Sigmoid colon (tissue), 6 donors: ENCODE measurements at regions not wholly inside any gene's neighbourhood (a gene's known extent, or its start where the extent isn't known, plus 50 kb on each side); places are given as distances from the start of the nearest gene placed in this dataset.

Experiments used
- DNase-seq: peaks from one replicate; pipeline ENCODE4 v3.0.0-alpha.2; 2019
- H3K27ac ChIP-seq, 4 donors: fragments of 200-600 bp; sonication (generic); one replicate each; pipeline ENCODE4 v1.5.1; 2016 to 2019; ENCODE audit warnings: mild to moderate bottlenecking in 1 of 4
- H3K27me3 ChIP-seq, 3 donors: fragments of 200-600 bp; sonication (generic); one replicate each; pipeline ENCODE4 v1.5.1; 2019; ENCODE audit warnings: mild to moderate bottlenecking in 1 of 3
- H3K36me3 ChIP-seq, 4 donors: fragments of 200-600 bp; sonication (generic); one replicate each; pipeline ENCODE4 v1.5.1; 2016 to 2019
- H3K4me1 ChIP-seq, 4 donors: fragments of 200-600 bp; sonication (generic); one replicate each; pipeline ENCODE4 v1.5.1; 2017 to 2019
- H3K4me3 ChIP-seq, 4 donors: fragments of 200-600 bp; sonication (generic); one replicate each; pipeline ENCODE4 v1.5.1; 2017 to 2019; ENCODE audit warnings: mild to moderate bottlenecking in 2 of 4, moderate library complexity in 1 of 4
- H3K9me3 ChIP-seq, 4 donors: fragments of 200-600 bp in 3 of 4; sonication (generic) in 3 of 4; one replicate each; pipeline versions ENCODE4 v1.5.1 to v1.6.1; 2013 to 2019
- EP300 ChIP-seq, 4 donors: sonication (generic); formaldehyde crosslinking; IDR thresholded peaks; one replicate each; pipeline ENCODE4 v1.6.1; 2017; ENCODE audit warnings: antibody characterized with exemption in 4 of 4
- POLR2A ChIP-seq, 2 donors: fragments of 450-650 bp; IDR thresholded peaks; one replicate each; pipeline ENCODE4 v1.6.1; 2016; ENCODE audit warnings: antibody characterized with exemption in 2 of 2, mild to moderate bottlenecking in 2 of 2, moderate library complexity in 2 of 2
- POLR2AphosphoS5 ChIP-seq, 4 donors: sonication (generic); formaldehyde crosslinking; IDR thresholded peaks; one replicate each; pipeline ENCODE4 v1.6.1; 2017; ENCODE audit warnings: antibody characterized with exemption in 4 of 4
- WGBS, 2 donors: extraction: QIAGEN DNeasy Blood & Tissue Kit; methylation state at CpG; one replicate each; pipeline ENCODE4 v1.1.7; 2013; 5-methylcytosine and 5-hydroxymethylcytosine counted together
- intact Hi-C: fragments of 100-400 bp; cut with DNase I; formaldehyde crosslinking; loops from one replicate; pipeline ENCODE4 v1.15.1; 2023
- TF ChIP-seq, protein P1 (sequence below), 4 experiments: fragments of 450-650 bp in 3 of 4; fragments of 200-600 bp in 1 of 4; IDR thresholded peaks; one replicate each; pipeline ENCODE4 v1.5.1; 2016 to 2019; ENCODE audit warnings: antibody characterized with exemption in 4 of 4, mild to moderate bottlenecking in 3 of 4, moderate library complexity in 2 of 4
- donor health status: healthy with polysubstance abuse.
- donor health status: healthy.

DNA sequence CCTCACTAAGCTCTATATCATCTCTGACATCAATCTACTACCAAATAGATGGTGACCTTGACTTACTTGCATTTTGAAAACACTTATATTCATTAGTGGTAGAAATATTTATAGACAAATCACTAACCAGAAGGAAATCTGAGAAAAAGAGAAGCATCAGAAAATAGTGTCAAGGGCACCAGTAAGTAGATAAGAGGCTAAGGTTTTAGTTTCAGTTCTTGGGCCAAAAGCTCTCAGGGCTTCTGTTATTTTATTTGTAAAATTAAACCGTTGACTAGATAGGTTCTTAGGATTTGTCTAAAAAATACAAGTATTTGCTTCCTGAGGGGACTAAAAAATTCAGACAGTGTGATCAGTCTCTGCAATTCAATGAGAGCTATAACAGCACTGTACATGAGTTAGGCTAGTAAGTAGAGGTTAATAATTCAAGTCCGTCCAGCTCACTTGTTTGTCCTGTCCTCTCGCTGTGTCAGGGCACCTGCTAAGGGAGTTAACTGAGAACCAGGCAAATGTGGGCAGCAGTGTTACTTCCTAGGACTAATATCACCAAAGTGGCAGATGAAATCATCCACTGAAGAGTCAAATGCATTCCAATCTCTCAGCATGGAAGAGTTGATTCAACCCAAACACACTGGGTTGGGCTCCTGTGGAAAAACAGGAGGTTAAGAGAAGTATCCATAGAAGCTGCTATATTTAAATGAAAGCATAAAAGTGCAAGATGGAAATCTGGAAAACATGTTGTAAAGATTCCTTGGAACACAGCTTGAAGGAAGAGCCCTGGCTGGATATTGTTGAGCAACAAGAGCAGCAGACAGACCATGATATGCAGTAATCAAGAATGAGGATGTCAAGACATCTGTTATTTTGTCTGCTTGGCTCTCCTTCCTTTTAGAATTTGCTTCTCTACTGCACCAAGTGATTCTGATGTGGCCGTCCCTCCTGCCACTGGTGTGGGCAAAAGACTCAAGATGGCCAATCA lies 134.9 kb upstream of the ZBTB20 start:
- no peak for DNase-seq
- Histone ChIP-seq H3K9me3 (no peaks in the 10 kb centered on the region), H3K27me3 (no peaks in the 10 kb centered on the region), H3K4me3 (no peak overlapping the region), H3K27ac (no peak overlapping the region), H3K36me3 (no peaks in the 10 kb centered on the region), H3K4me1 (no peaks in the 10 kb centered on the region)
- intact Hi-C loops: no loop called here
- WGBS, 2 donors: 76 to 80% methylated on average over 4 of the region's 4 CpGs
- no peak for TF ChIP-seq POLR2A (IDR thresholded peaks at IDR 0.05)
- no peak for TF ChIP-seq POLR2AphosphoS5 (IDR thresholded peaks at IDR 0.05)
- TF ChIP-seq, protein P1, sequence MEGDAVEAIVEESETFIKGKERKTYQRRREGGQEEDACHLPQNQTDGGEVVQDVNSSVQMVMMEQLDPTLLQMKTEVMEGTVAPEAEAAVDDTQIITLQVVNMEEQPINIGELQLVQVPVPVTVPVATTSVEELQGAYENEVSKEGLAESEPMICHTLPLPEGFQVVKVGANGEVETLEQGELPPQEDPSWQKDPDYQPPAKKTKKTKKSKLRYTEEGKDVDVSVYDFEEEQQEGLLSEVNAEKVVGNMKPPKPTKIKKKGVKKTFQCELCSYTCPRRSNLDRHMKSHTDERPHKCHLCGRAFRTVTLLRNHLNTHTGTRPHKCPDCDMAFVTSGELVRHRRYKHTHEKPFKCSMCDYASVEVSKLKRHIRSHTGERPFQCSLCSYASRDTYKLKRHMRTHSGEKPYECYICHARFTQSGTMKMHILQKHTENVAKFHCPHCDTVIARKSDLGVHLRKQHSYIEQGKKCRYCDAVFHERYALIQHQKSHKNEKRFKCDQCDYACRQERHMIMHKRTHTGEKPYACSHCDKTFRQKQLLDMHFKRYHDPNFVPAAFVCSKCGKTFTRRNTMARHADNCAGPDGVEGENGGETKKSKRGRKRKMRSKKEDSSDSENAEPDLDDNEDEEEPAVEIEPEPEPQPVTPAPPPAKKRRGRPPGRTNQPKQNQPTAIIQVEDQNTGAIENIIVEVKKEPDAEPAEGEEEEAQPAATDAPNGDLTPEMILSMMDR (IDR thresholded peaks at IDR 0.05): no peak
- TF ChIP-seq EP300 (IDR thresholded peaks at IDR 0.05): no peak

DNA sequence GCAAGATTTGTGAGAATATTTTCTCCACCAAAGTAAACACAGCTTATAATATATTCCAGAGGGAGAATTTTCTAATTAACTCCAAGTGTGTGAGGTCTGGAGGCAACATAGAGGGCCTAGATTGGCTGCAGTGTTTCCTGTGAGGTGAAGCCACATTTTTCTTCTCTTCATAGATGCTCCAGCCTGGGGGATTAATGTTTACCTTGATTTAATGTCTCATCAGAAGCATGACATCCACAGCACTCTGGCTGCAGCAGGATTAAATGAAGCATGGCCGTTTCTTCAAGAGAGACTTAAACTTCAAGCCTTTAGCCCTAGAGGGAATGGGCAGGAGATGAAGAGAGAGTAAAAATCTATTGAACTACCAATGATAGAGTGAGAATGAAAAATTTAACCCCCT lies 137.9 kb upstream of the ZBTB20 start:
- 55 to 70% methylated on average over 1 of the region's 1 CpG for WGBS, 2 donors
- intact Hi-C loops: no loop called here

DNA sequence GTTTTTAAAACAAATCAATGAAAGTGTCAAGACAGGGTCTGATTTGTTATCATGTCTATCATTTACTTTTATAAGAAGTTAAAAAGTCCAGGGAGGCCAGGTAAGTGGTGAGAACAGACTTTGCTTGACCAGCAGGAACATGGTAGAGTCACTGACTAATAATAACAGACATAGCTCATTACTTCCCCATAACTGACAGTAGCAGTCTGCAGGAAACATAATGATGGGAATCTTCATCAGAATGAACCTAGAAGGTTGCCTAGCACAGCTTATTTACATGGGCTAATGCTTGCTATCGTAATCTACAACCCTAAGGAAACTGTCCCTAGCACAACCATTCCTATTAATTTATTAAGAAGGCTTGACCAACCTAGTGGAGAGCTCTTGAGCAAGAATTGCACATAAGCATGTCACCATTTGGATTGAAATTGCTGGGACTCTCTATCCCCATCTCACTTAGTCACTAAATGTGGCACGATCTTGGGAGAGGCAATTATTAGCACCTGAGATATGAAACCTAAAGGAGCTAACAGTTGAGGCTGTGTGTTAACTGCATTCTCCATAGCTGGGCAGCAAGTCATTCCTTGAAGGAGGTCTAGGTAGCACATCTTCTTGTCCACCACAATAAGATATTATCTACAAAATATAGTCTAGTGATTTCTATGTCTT lies 139.6 kb upstream of the ZBTB20 start:
- WGBS, 2 donors: 77 to 92% methylated on average over 2 of the region's 2 CpGs
- intact Hi-C loops: no loop called here

More for the DNA sequence above, 137.9 kb upstream of the ZBTB20 start:
- H3K9me3 ChIP-seq: no peaks in the 10 kb centered on the region
- H3K27ac ChIP-seq: no peak overlapping the region
- no peak overlapping the region for H3K4me3 ChIP-seq
- no peaks in the 10 kb centered on the region for H3K4me1 ChIP-seq
- TF ChIP-seq, protein P1 (IDR thresholded peaks at IDR 0.05): no peak
- TF ChIP-seq EP300 (IDR thresholded peaks at IDR 0.05) (no peak), POLR2A (IDR thresholded peaks at IDR 0.05) (no peak), POLR2AphosphoS5 (IDR thresholded peaks at IDR 0.05) (no peak)
- DNase-seq: no peak
- H3K36me3 ChIP-seq: no peaks in the 10 kb centered on the region
- H3K27me3 ChIP-seq: no peaks in the 10 kb centered on the region

DNA sequence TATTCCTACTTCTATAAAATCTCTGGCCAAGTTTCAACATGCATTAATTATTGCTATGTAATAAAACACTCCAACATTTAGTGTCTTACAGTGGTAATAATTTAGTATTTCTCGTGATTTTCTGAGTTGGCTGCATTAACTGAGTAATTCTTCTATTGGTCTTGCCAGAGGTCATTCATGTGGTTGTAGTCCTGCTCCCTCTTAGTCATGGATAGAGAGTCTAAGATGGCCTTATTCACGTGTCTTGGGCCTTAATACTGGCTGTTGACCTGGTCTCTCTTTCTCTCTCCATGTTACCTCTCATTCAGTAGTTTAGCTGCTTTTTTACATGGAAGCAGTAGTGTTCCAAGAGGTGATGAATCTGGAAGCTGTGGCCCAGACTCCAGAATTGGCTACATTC lies 140.1 kb upstream of the ZBTB20 start:
- no peak overlapping the region for H3K4me3 ChIP-seq
- H3K27ac ChIP-seq: no peak overlapping the region
- H3K27me3 ChIP-seq: no peaks in the 10 kb centered on the region
- no peak for DNase-seq
- intact Hi-C loops: no loop called here
- H3K9me3 ChIP-seq: no peaks in the 10 kb centered on the region
- no peak for TF ChIP-seq POLR2AphosphoS5 (IDR thresholded peaks at IDR 0.05)
- TF ChIP-seq, protein P1 (IDR thresholded peaks at IDR 0.05): no peak
- TF ChIP-seq POLR2A (IDR thresholded peaks at IDR 0.05): no peak
- no peak for TF ChIP-seq EP300 (IDR thresholded peaks at IDR 0.05)
- H3K4me1 ChIP-seq: no peaks in the 10 kb centered on the region
- WGBS, 2 donors: 47 to 72% methylated on average over 2 of the region's 2 CpGs
- H3K36me3 ChIP-seq: no peaks in the 10 kb centered on the region

More for the DNA sequence above, 139.6 kb upstream of the ZBTB20 start:
- H3K36me3 ChIP-seq: no peaks in the 10 kb centered on the region
- no peak for DNase-seq
- no peak overlapping the region for H3K4me3 ChIP-seq
- no peaks in the 10 kb centered on the region for H3K4me1 ChIP-seq
- no peaks in the 10 kb centered on the region for H3K27me3 ChIP-seq
- H3K9me3 ChIP-seq: no peaks in the 10 kb centered on the region
- TF ChIP-seq, protein P1 (IDR thresholded peaks at IDR 0.05): no peak
- TF ChIP-seq POLR2AphosphoS5 (IDR thresholded peaks at IDR 0.05) (no peak), EP300 (IDR thresholded peaks at IDR 0.05) (no peak), POLR2A (IDR thresholded peaks at IDR 0.05) (no peak)
- H3K27ac ChIP-seq: no peak overlapping the region
